Loucy (cell line): ENCODE measurements at regions not wholly inside any gene's neighbourhood (a gene's known extent, or its start where the extent isn't known, plus 50 kb on each side); places are given as distances from the start of the nearest gene placed in this dataset.
"Not testable (repeated sequence)": the region's sequence is repeated elsewhere in the genome, so short reads cannot be mapped to it uniquely, and the experiment has no call there.

Experiments used
- CTCF ChIP-seq: fragments of 200-600 bp; sonication (generic); conservative IDR thresholded peaks from 2 replicates; pipeline ENCODE4 v1.5.1; 2014; ENCODE audit warnings: mild to moderate bottlenecking, antibody characterized with exemption, low read length
- EZH2phosphoT487 ChIP-seq: fragments of 200-600 bp; IDR thresholded peaks from 2 replicates; pipeline ENCODE4 v1.6.1; 2018; ENCODE audit warnings: antibody characterized with exemption, mild to moderate bottlenecking, moderate library complexity, borderline replicate concordance

- not testable (repeated sequence) for TF ChIP-seq CTCF, EZH2phosphoT487
Observed at GRCh38 chr2:196526981-196527725, 112.4 kb upstream of the CCDC150 start.
